Glutamatergic neuron (in vitro differentiated cells): ENCODE measurements at regions not wholly inside any gene's neighbourhood (a gene's known extent, or its start where the extent isn't known, plus 50 kb on each side); places are given as distances from the start of the nearest gene placed in this dataset.
"Not testable (repeated sequence)": the region's sequence is repeated elsewhere in the genome, so short reads cannot be mapped to it uniquely, and the experiment has no call there.

Source experiments
- DNase-seq: peaks from one replicate; pipeline ENCODE4 v3.0.0; 2022
- H3K27ac Mint-ChIP-seq: one replicate; pipeline ENCODE4 v1.8.0; 2020; ENCODE audit warnings: mild to moderate bottlenecking, mixed read lengths, inconsistent platforms; ENCODE audit not compliant: unreplicated experiment
- H3K27me3 Mint-ChIP-seq: one replicate; pipeline ENCODE4 v1.8.0; 2020; ENCODE audit warnings: mild to moderate bottlenecking, moderate library complexity, mixed read lengths, inconsistent platforms; ENCODE audit not compliant: unreplicated experiment
- H3K36me3 Mint-ChIP-seq: one replicate; pipeline ENCODE4 v1.8.0; 2020; ENCODE audit warnings: mild to moderate bottlenecking, mixed read lengths, inconsistent platforms; ENCODE audit not compliant: unreplicated experiment
- H3K4me1 Mint-ChIP-seq: one replicate; pipeline ENCODE4 v1.8.0; 2020; ENCODE audit warnings: mild to moderate bottlenecking, low read depth, mixed read lengths, inconsistent platforms; ENCODE audit not compliant: unreplicated experiment
- H3K4me3 Mint-ChIP-seq: one replicate; pipeline ENCODE4 v1.8.0; 2020; ENCODE audit warnings: mild to moderate bottlenecking, mixed read lengths, inconsistent platforms; ENCODE audit not compliant: unreplicated experiment
- H3K9me3 Mint-ChIP-seq: one replicate; pipeline ENCODE4 v1.8.0; 2020; ENCODE audit warnings: mild to moderate bottlenecking, moderate library complexity, mixed read lengths, inconsistent platforms; ENCODE audit not compliant: unreplicated experiment
- TF ChIP-seq, protein P1 (sequence below): fragments of 200-600 bp; sonication (generic); IDR thresholded peaks from one replicate; pipeline ENCODE4 v1.5.0; 2021; ENCODE audit not compliant: partially characterized antibody, unreplicated experiment

- H3K4me3 Mint-ChIP-seq: no peak overlapping the region
- peaks cover 4% of the 10 kb centered on the region for H3K9me3 Mint-ChIP-seq
- no peaks in the 10 kb centered on the region for H3K4me1 Mint-ChIP-seq
- no peaks in the 10 kb centered on the region for H3K27me3 Mint-ChIP-seq
- DNase-seq: no peak
- H3K27ac Mint-ChIP-seq: no peak overlapping the region
- H3K36me3 Mint-ChIP-seq: no peaks in the 10 kb centered on the region
- TF ChIP-seq, protein P1, sequence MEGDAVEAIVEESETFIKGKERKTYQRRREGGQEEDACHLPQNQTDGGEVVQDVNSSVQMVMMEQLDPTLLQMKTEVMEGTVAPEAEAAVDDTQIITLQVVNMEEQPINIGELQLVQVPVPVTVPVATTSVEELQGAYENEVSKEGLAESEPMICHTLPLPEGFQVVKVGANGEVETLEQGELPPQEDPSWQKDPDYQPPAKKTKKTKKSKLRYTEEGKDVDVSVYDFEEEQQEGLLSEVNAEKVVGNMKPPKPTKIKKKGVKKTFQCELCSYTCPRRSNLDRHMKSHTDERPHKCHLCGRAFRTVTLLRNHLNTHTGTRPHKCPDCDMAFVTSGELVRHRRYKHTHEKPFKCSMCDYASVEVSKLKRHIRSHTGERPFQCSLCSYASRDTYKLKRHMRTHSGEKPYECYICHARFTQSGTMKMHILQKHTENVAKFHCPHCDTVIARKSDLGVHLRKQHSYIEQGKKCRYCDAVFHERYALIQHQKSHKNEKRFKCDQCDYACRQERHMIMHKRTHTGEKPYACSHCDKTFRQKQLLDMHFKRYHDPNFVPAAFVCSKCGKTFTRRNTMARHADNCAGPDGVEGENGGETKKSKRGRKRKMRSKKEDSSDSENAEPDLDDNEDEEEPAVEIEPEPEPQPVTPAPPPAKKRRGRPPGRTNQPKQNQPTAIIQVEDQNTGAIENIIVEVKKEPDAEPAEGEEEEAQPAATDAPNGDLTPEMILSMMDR: no peak
Observed at GRCh38 chr6:150491811-150492172, 107.9 kb upstream of the PLEKHG1 start.

DNA sequence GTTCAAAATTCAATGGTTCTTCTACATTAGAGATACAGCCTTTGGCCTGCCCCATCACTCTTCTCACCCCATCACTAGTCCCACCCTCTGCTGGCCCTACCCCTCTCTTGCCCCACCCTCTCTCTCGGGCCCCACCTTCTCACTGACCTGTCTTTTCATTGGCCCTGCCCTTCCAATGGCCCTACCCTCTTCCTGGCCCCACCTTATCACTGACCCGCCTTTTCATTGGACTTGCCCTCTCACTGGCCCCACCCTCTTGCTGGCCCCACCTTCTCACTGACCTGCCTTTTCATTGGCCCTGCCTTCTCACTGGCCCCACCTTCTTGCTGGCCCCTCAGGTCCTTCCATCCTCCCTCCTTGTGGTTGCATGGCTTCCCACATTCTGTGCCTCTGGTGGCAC lies 107.2 kb upstream of the PLEKHG1 start:
- Mint-ChIP-seq H3K4me1 (no peaks in the 10 kb centered on the region), H3K27me3 (no peaks in the 10 kb centered on the region), H3K4me3 (no peak overlapping the region), H3K36me3 (no peaks in the 10 kb centered on the region), H3K9me3 (peaks cover 3% of the 10 kb centered on the region), H3K27ac (no peak overlapping the region)
- TF ChIP-seq, protein P1: no peak
- DNase-seq: no peak

GRCh38 chr6:150492941-150493340 lies 106.7 kb upstream of the PLEKHG1 start:
- no peaks in the 10 kb centered on the region for H3K4me1 Mint-ChIP-seq
- H3K27ac Mint-ChIP-seq: no peak overlapping the region
- H3K4me3 Mint-ChIP-seq: no peak overlapping the region
- TF ChIP-seq, protein P1: no peak
- DNase-seq: no peak
- no peaks in the 10 kb centered on the region for H3K27me3 Mint-ChIP-seq
- peaks cover 3% of the 10 kb centered on the region for H3K9me3 Mint-ChIP-seq
- no peaks in the 10 kb centered on the region for H3K36me3 Mint-ChIP-seq

- H3K4me3 Mint-ChIP-seq, DNase-seq, H3K36me3 Mint-ChIP-seq, H3K27me3 Mint-ChIP-seq, H3K4me1 Mint-ChIP-seq, H3K9me3 Mint-ChIP-seq, H3K27ac Mint-ChIP-seq: not testable (repeated sequence)
Observed at GRCh38 chr6:150493552-150493951, 106.1 kb upstream of the PLEKHG1 start.

GRCh38 chr6:150494241-150494640 lies 105.4 kb upstream of the PLEKHG1 start:
- no peaks in the 10 kb centered on the region for H3K36me3 Mint-ChIP-seq
- no peaks in the 10 kb centered on the region for H3K27me3 Mint-ChIP-seq

More at GRCh38 chr6:150494241-150494640, 105.4 kb upstream of the PLEKHG1 start:
- no peak overlapping the region for H3K27ac Mint-ChIP-seq
- no peak for DNase-seq
- H3K4me1 Mint-ChIP-seq: no peaks in the 10 kb centered on the region
- TF ChIP-seq, protein P1: no peak
- H3K4me3 Mint-ChIP-seq: no peak overlapping the region
- peaks cover 3% of the 10 kb centered on the region for H3K9me3 Mint-ChIP-seq
